Fibroblast of mammary gland (primary cell): ENCODE measurements at regions not wholly inside any gene's neighbourhood (a gene's known extent, or its start where the extent isn't known, plus 50 kb on each side); places are given as distances from the start of the nearest gene placed in this dataset.

Experiments
- DNase-seq: peaks from one replicate; pipeline ENCODE4 v3.0.0-alpha.2; 2010; ENCODE audit warnings: low read depth
- H3K4me3 ChIP-seq: 2 replicates; pipeline ENCODE4 v1.5.1; 2011; ENCODE audit warnings: low read depth, mild to moderate bottlenecking, low read length, moderate library complexity; ENCODE audit not compliant: control insufficient read depth
- CTCF ChIP-seq: conservative IDR thresholded peaks from 2 replicates; pipeline ENCODE4 v1.5.1; 2011; ENCODE audit warnings: low read depth, low read length, inconsistent platforms; ENCODE audit not compliant: control insufficient read depth, insufficient read depth

- TF ChIP-seq CTCF, result no peak
- peak; percentile 2 for DNase-seq
- no peak overlapping the region for H3K4me3 ChIP-seq
These were observed 311.6 kb downstream of the FAM133A start for GRCh38 chrX:93985344-93986307.
